Bone marrow (tissue), 2 donors: ENCODE measurements at regions not wholly inside any gene's neighbourhood (a gene's known extent, or its start where the extent isn't known, plus 50 kb on each side); places are given as distances from the start of the nearest gene placed in this dataset.
"Not testable (repeated sequence)": the region's sequence is repeated elsewhere in the genome, so short reads cannot be mapped to it uniquely, and the experiment has no call there.

Experiments used
- DNase-seq, 2 donors: peaks; one replicate each; lab custom pipeline; 2025; lab: John Stamatoyannopoulos, UW

- DNase-seq, result no peak
Measured at GRCh38 chr13:109436055-109436622, 350.2 kb downstream of the IRS2 start.

- no peak for DNase-seq
Measured at GRCh38 chr13:109431217-109431616, 355.2 kb downstream of the IRS2 start.

GRCh38 chr13:109428146-109428545 is 358.2 kb downstream of the IRS2 start:
- no peak for DNase-seq

- no peak for DNase-seq
Measured at GRCh38 chr13:109427695-109428094, 358.7 kb downstream of the IRS2 start.

- DNase-seq, result no peak
Measured at GRCh38 chr13:109427148-109427547, 359.2 kb downstream of the IRS2 start.

- DNase-seq, result no peak
Measured at GRCh38 chr13:109426690-109426990, 359.7 kb downstream of the IRS2 start.

- DNase-seq, result no peak
Measured at GRCh38 chr13:109425821-109426689, 360.3 kb downstream of the IRS2 start.

GRCh38 chr13:109422161-109422560 is 364.2 kb downstream of the IRS2 start:
- no peak for DNase-seq

GRCh38 chr13:109419896-109420295 is 366.5 kb downstream of the IRS2 start:
- DNase-seq, result no peak

- DNase-seq, result no peak
Measured at GRCh38 chr13:109418111-109418510, 368.3 kb downstream of the IRS2 start.

GRCh38 chr13:109416001-109416400 is 370.4 kb downstream of the IRS2 start:
- no peak for DNase-seq

- no peak for DNase-seq
Measured at GRCh38 chr13:109415057-109415456, 371.3 kb downstream of the IRS2 start.

GRCh38 chr13:109412283-109412901 is 374.0 kb downstream of the IRS2 start:
- no peak for DNase-seq

- DNase-seq, result no peak
Measured at GRCh38 chr13:109410868-109411267, 375.5 kb downstream of the IRS2 start.

GRCh38 chr13:109408591-109409382 is 377.6 kb downstream of the IRS2 start:
- DNase-seq, result no peak

GRCh38 chr13:109406376-109406992 is 379.9 kb downstream of the IRS2 start:
- DNase-seq, result no peak

GRCh38 chr13:109403012-109403421 is 383.4 kb downstream of the IRS2 start:
- no peak for DNase-seq

- no peak for DNase-seq
Measured at GRCh38 chr13:109401891-109402290, 384.5 kb downstream of the IRS2 start.

GRCh38 chr13:109401307-109401706 is 385.1 kb downstream of the IRS2 start:
- no peak for DNase-seq

GRCh38 chr13:109400624-109401257 is 385.6 kb downstream of the IRS2 start:
- DNase-seq, result no peak

GRCh38 chr13:109400209-109400608 is 386.2 kb downstream of the IRS2 start:
- no peak for DNase-seq

- not testable (repeated sequence) for DNase-seq
Measured at GRCh38 chr13:109398071-109398470, 388.3 kb downstream of the IRS2 start.
